Stimulated activated CD8-positive, alpha-beta memory T cell treated with anti-CD3 and anti-CD28 coated beads, Interleukin-7, amount 100 ng/mL, for 1 hour (primary cell): ENCODE measurements at regions not wholly inside any gene's neighbourhood (a gene's known extent, or its start where the extent isn't known, plus 50 kb on each side); places are given as distances from the start of the nearest gene placed in this dataset.
"Not testable (repeated sequence)": the region's sequence is repeated elsewhere in the genome, so short reads cannot be mapped to it uniquely, and the experiment has no call there.

ENCODE experiments used
- DNase-seq, 2 donors: peaks; one replicate each; pipeline ENCODE4 v3.0.0-alpha.2; 2020; ENCODE audit warnings: low read depth in 2 of 2

DNA sequence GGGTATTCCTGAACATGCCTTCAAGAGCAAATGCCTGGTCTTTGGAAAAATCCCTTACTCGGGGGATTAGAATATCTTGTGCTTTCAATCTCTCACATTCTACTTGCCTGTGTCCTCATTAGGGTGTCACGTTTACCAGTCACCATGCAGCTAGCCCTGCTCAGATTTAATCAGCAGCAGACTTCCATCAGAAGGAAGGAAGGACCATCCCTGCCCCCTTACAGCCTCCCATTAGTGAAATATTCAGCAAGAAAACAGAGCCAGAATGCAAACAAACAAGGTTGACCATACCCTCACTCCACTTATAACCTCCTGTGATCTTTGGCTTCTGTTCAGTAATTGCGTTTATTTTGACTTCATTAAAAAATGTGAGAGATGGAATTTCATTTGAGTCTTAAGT, 208.6 kb downstream of the CXCL12 start:
- no peak for DNase-seq

GRCh38 chr10:44173608-44173894, 211.3 kb downstream of the CXCL12 start:
- no peak for DNase-seq

- DNase-seq = no peak
These were observed 211.9 kb downstream of the CXCL12 start for GRCh38 chr10:44172883-44173607.

DNA sequence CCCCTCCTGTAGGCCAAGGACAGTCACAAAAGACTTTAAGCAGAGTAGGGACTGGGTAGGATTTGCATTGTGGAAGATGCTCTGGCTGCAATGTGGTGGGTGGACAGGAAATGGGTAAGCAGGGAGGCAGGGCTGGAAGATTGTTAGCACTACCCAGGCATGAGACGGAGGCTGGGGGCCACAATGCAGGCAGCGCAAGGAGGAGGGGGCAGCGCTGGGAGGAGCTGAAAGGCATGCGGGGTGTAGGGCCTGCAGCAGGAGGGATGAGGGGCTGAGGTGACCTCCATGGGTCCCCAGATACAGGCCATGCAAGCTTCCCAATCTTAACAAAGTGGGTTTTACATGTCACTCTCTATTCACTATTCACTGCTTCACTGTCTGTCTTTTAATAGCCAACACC, 213.1 kb downstream of the CXCL12 start:
- DNase-seq = no peak

DNA sequence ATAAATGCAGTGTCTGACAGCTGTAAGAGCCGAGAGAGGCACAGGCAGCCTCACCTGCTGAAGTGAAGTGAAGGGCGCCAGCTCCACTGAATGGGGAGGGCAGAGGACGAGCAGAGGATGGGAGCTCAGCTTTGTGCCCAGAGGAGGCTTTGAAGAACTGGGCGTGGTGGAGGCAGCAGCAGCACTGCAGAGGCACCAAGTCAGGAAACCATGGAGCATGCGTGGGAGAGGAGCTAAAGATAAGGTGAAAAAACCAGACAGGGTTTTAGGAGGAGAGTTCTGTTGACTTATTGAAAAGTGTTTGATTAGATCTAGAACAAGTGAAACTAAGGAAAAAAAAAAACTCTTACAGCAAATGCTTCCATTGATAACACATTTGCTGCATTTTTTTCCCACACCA, 216.4 kb downstream of the CXCL12 start:
- DNase-seq = no peak

GRCh38 chr10:44167752-44168151, 217.1 kb downstream of the CXCL12 start:
- DNase-seq = no peak

DNA sequence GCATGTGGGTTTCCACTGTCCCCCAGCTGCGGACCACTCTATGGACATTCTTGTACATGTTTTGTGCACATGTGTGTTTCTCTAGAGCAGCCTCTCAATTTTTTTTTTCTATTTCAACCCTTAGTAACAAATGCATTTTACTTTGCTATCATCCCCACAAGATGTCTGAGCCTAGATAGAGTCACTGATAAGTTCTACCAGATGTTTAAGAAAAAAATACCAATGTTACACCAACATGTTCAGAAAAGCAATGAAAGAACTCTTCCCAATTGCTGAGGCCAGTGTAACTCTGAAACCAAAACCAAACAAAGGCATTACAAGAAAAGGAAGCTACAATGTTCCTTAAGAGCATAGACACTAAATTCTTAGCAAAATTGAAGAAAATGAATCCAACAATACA, 218.5 kb downstream of the CXCL12 start:
- DNase-seq = no peak

DNA sequence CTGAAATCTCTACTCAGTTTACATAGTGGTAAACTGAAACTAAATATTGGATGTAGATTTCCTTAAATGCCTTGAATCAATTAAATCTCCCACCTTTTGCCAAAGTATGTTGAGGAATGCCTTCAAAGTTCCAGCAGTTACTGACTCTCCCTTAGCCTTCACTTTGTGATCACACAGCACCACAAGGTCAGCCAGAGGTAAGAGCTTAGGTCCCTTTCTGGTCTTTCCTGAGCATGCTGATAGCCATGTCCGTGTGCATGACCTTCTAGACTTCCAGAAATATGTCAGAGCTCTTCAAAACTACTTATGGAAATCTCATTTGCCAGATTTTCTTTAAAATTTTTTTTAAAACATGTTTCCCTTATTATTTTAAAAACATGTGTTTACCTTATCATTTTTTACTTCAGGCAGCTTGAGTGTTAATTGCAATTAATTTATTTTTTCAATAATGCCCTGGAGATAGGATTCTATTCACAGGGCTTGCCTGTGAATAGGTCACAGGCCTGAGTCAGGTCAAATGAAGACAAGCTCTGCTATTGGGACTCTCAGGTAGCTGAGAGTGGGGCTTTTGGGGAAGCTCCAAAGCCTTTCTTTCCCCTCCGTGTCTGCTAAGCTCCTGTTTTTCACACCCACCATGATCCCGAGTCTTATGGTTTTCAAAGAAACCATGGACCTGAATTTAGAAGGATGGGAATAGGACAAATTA, 220.5 kb downstream of the CXCL12 start:
- DNase-seq = no peak

GRCh38 chr10:44161184-44161583, 223.7 kb downstream of the CXCL12 start:
- no peak for DNase-seq

- no peak for DNase-seq
These were observed 227.3 kb downstream of the CXCL12 start for GRCh38 chr10:44157574-44157973.

DNA sequence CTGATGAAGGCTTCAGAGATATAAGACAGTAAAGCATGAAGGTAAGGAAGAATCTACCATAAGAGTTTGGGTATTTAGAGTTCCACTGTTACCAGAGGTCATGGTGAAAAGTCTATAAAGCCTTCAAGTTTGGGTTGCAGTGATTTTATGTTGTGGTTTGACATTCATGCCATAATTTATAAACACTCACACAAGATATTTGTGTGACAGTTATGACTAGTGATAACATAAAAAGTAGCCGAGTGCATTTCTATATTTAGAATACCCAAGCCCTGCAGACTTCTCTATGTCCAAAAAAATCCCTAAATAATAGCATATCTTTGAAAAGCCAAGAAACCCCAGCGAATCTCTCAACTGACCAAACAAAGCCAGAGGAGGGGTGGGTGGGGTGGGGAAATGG, 229.9 kb downstream of the CXCL12 start:
- DNase-seq = no peak

GRCh38 chr10:44153918-44154670, 230.8 kb downstream of the CXCL12 start:
- no peak for DNase-seq

GRCh38 chr10:44143556-44143955, 241.3 kb downstream of the CXCL12 start:
- DNase-seq = no peak

DNA sequence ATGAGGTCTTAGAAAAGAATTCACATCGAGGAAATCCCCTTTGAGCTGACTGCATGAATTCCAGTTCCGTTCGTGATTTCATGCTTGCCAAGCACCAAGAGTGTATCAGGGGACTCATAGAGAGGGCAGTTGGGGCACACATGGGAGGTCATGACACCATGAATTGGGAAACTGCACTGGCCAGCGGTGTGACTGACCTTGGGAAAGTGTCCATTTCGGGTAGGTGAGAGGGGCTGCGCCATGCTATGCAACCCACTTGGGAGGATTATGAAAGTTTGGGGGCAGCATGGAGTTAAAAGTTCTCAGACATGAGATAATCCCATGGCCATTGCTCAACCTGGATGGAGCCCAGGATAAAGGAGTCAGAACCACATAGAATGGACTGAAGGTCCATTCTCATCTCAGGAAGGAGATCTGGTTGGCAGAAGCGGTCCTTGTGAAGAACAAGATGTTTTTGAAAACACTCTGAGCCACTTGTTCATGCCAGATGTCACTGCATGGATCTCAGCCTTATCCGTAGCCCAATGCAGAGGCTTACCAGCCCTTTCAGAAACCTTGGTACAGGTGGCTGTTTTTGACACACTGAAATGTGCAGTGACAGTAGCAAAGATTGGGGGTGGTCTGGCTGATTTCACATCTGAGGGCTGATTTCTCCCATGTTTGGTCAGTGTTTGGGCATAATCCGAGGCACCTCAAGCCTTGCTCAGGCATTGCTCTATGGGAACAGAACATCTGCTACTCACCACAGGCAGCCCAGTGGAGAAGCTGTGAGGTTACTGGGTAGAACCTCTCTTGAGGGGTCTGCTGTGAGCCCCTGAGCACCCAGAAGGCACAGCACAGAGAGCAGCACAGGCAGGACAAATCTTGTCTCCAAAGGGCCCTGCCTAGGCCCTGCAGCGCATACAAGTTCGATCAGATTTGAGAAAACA, 252.3 kb downstream of the CXCL12 start:
- no peak for DNase-seq

DNA sequence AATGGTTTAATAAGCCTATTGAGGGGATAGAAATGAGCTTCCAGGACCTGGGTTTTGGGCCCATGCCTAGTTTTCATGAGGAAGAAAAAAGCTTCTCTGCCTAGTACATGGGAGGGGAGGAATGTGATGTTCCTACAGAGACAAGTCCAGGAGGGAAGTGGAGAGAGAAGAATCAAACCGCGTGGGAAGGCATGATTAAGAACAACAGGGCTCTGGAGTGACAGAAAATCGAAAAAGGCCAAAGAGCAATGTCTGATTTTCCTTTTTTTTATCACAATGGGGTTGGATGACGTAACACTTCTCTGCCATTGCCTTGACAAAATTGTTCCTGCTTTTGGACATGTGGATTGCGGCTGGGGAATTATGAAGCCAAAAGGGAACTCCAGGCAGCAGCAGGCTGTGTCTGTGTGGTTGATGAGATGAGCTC, 258.6 kb downstream of the CXCL12 start:
- DNase-seq = no peak

- DNase-seq = no peak
These were observed 259.0 kb downstream of the CXCL12 start for GRCh38 chr10:44125879-44126278.

GRCh38 chr10:44118500-44118899, 266.4 kb downstream of the CXCL12 start:
- DNase-seq = no peak

- DNase-seq = no peak
These were observed 268.4 kb downstream of the CXCL12 start for GRCh38 chr10:44116474-44116873.

DNA sequence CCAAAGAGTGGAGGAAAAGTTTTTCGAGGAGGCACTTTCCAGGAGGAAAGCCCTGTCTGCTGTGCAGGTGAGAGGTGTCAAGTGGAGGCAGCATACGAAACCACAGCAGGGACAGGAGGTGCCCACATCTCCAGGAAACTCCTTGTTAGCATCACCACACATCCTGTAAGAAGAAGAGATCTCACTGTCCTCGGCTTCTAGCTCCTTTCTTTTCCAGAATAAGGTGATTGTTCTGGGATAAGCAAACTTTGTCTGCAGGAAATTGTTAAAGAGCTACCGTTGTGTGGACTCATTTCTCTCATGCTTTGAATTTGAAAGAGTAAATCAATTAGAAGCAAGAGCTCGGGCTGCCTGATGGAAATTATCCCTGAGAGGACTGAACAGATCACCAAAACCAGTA, 269.4 kb downstream of the CXCL12 start:
- no peak for DNase-seq

GRCh38 chr10:44114441-44114840, 270.5 kb downstream of the CXCL12 start:
- DNase-seq = no peak

DNA sequence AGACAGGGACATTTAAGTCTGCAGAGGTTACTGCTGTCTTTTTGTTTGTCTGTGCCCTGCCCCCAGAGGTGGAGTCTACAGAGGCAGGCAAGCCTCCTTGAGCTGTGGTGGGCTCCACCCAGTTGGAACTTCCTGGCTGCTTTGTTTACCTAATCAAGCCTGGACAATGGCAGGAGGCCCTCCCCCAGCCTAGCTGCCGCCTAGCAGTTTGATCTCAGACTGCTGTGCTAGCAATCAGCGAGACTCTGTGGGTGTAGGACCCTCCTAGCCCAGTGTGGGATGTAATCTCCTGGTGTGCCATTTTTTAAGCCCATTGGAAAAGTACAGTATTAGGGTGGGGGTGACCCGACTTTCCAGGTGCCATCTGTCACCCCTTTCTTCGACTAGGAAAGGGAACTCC, 272.6 kb downstream of the CXCL12 start:
- not testable (repeated sequence) for DNase-seq

DNA sequence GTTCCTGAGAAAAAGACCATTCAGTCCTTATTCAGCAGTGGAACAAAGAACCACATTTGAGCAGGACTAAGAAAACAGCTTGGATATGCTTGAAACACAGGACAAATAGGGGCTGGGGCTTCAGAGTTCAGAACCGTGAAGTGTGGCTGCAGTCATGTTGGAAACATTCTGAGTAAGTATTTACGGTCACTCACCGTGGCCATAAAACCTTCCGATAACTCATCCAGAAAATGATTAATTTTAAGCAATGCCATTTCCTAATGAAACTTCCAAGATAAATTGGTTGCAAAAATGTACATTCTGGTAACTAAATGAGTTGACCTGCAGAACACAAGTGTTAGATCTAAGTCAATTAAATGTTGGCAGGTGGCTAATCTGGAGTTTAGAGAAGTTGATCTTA, 279.2 kb downstream of the CXCL12 start:
- DNase-seq = no peak
